Mesendoderm (in vitro differentiated cells): ENCODE measurements at regions not wholly inside any gene's neighbourhood (a gene's known extent, or its start where the extent isn't known, plus 50 kb on each side); places are given as distances from the start of the nearest gene placed in this dataset. TPM values are rescaled to one million over a fixed set of nuclear protein-coding genes. Genes with fewer than 3 reads are reported as not detected.
"Not testable (repeated sequence)": the region's sequence is repeated elsewhere in the genome, so short reads cannot be mapped to it uniquely, and the experiment has no call there.

Source experiments
- DNase-seq: peaks from one replicate; pipeline ENCODE4 v3.0.0; 2013
- H2AK5ac ChIP-seq: 2 replicates; pipeline ENCODE4 v1.6.1; 2013; ENCODE audit warnings: low read length, inconsistent platforms
- H2BK120ac ChIP-seq: 2 replicates; pipeline ENCODE4 v1.6.1; 2013; ENCODE audit warnings: low read depth, mild to moderate bottlenecking, low read length, moderate library complexity, mixed read lengths
- H2BK15ac ChIP-seq: replicated peaks from 2 replicates; pipeline ENCODE4 v1.6.1; 2013; ENCODE audit warnings: low read depth, mild to moderate bottlenecking, moderate library complexity
- H2BK5ac ChIP-seq: 2 replicates; pipeline ENCODE4 v1.6.1; 2013; ENCODE audit warnings: low read length, inconsistent platforms
- H3K18ac ChIP-seq: 2 replicates; pipeline ENCODE4 v1.6.1; 2013; ENCODE audit warnings: mild to moderate bottlenecking, low read length, mixed read lengths
- H3K23ac ChIP-seq: one replicate; pipeline ENCODE4 v1.6.1; 2013; ENCODE audit warnings: low read length
- H3K27ac ChIP-seq: 2 replicates; pipeline ENCODE4 v1.5.1; 2013; ENCODE audit warnings: low read depth, mild to moderate bottlenecking, inconsistent platforms, low read length, moderate library complexity
- H3K27me3 ChIP-seq: 2 replicates; pipeline ENCODE4 v1.6.1; 2013; ENCODE audit warnings: low read length, control low read depth, mild to moderate bottlenecking, inconsistent platforms; ENCODE audit not compliant: insufficient read depth, poor library complexity
- H3K36me3 ChIP-seq: 2 replicates; pipeline ENCODE4 v1.6.1; 2013; ENCODE audit warnings: low read length, inconsistent platforms; ENCODE audit not compliant: control insufficient read depth, insufficient read depth
- H3K4ac ChIP-seq: one replicate; pipeline ENCODE4 v1.6.1; 2013; ENCODE audit warnings: low read depth, mild to moderate bottlenecking, low read length, moderate library complexity
- H3K4me1 ChIP-seq: 2 replicates; pipeline ENCODE4 v1.6.1; 2013; ENCODE audit warnings: low read depth, low read length, inconsistent platforms; ENCODE audit not compliant: control insufficient read depth
- H3K4me2 ChIP-seq: 2 replicates; pipeline ENCODE4 v1.6.1; 2013; ENCODE audit warnings: low read length
- H3K4me3 ChIP-seq: 2 replicates; pipeline ENCODE4 v1.5.1; 2013; ENCODE audit warnings: mild to moderate bottlenecking, low read length
- H3K56ac ChIP-seq: one replicate; pipeline ENCODE4 v1.6.1; 2013; ENCODE audit warnings: low read length
- H3K79me1 ChIP-seq: 2 replicates; pipeline ENCODE4 v1.6.1; 2013; ENCODE audit warnings: low read length, inconsistent platforms
- H3K79me2 ChIP-seq: 2 replicates; pipeline ENCODE4 v1.6.1; 2013; ENCODE audit warnings: mild to moderate bottlenecking, low read length; ENCODE audit not compliant: control insufficient read depth, insufficient read depth
- H3K9ac ChIP-seq: 2 replicates; pipeline ENCODE4 v1.6.1; 2013; ENCODE audit warnings: low read length, inconsistent platforms
- H4K5ac ChIP-seq: one replicate; pipeline ENCODE4 v1.6.1; 2013; ENCODE audit warnings: low read length
- H4K8ac ChIP-seq: one replicate; pipeline ENCODE4 v1.6.1; 2013; ENCODE audit warnings: low read depth, mild to moderate bottlenecking, control low read depth, low read length, moderate library complexity
- WGBS: extraction: QIAGEN DNeasy Blood & Tissue Kit; methylation state at CpG from one replicate; pipeline ENCODE4 v1.1.7; 2013; ENCODE audit warnings: low lambda C conversion rate, missing lambda C conversion rate; ENCODE audit not compliant: insufficient coverage; ENCODE audit errors: extremely low coverage; 5-methylcytosine and 5-hydroxymethylcytosine counted together
- small RNA-seq: library from polyadenylated mRNA; stranded (forward); fragments of <200 nt; extraction: miRNeasy Mini kit (QIAGEN cat#:217004); gene quantifications from one replicate; pipeline ENCODE3, GENCODE V24; 2013; ENCODE audit not compliant: insufficient read depth

DNA sequence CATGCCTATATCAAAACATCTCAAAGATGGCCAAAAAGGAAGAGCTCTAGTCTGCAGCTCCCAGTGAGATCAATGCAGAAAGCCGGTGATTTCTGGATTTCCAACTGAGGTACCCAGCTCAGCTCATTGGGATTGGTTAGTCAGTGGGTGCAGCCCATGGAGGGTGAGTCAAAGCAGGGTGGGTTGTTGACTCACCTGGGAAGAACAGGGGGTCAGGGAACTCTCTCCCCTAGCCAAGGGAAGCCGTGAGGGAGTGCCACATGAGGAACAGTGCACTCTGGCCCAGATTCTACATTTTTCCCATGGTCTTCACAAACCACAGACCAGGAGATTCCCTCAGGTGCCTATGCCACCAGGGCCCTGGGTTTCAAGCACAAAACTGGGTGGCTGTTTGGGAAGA lies 57.3 kb upstream of the FGF16 start:
- H3K36me3 ChIP-seq = no peaks in the 10 kb centered on the region
- H3K9ac ChIP-seq = no peak overlapping the region
- H3K4me1 ChIP-seq = no peaks in the 10 kb centered on the region
- no peak overlapping the region for H3K23ac ChIP-seq
- no CpG with 5 or more reads among the region's 2 CpGs for WGBS
- no peaks in the 10 kb centered on the region for H3K79me2 ChIP-seq
- no peak overlapping the region for H2AK5ac ChIP-seq
- H4K5ac ChIP-seq = no peak overlapping the region
- H2BK15ac ChIP-seq = no peak overlapping the region
- no peak overlapping the region for H4K8ac ChIP-seq
- no peak overlapping the region for H3K27ac ChIP-seq
- no peak overlapping the region for H3K56ac ChIP-seq
- no peak overlapping the region for H2BK120ac ChIP-seq
- DNase-seq = no peak
- H3K4ac ChIP-seq = no peak overlapping the region
- no peaks in the 10 kb centered on the region for H3K27me3 ChIP-seq
- no peak overlapping the region for H3K4me3 ChIP-seq
- no peak overlapping the region for H3K18ac ChIP-seq
- H3K79me1 ChIP-seq = no peaks in the 10 kb centered on the region
- H3K4me2 ChIP-seq = no peak overlapping the region
- no peak overlapping the region for H2BK5ac ChIP-seq

GRCh38 chrX:77390365-77390764 lies 56.8 kb upstream of the FGF16 start:
- H3K56ac ChIP-seq, H2BK120ac ChIP-seq, H3K27ac ChIP-seq, H2BK5ac ChIP-seq, H3K4me1 ChIP-seq, H3K79me1 ChIP-seq, H4K8ac ChIP-seq, H3K27me3 ChIP-seq, H3K9ac ChIP-seq, H3K36me3 ChIP-seq, H3K23ac ChIP-seq, H3K4me2 ChIP-seq, H2BK15ac ChIP-seq, H3K4me3 ChIP-seq, H2AK5ac ChIP-seq, H3K79me2 ChIP-seq, H3K18ac ChIP-seq, H4K5ac ChIP-seq, H3K4ac ChIP-seq: not testable (repeated sequence)
- no CpG with 5 or more reads among the region's 7 CpGs for WGBS
- peak; percentile 21 for DNase-seq

GRCh38 chrX:77396781-77397180 lies 50.4 kb upstream of the FGF16 start:
- Histone ChIP-seq H2BK15ac (no peak overlapping the region), H2BK120ac (no peak overlapping the region), H3K4me2 (no peak overlapping the region), H3K27me3 (no peaks in the 10 kb centered on the region), H2BK5ac (no peak overlapping the region), H3K23ac (no peak overlapping the region), H4K8ac (no peak overlapping the region), H2AK5ac (no peak overlapping the region), H3K4me1 (no peaks in the 10 kb centered on the region), H3K56ac (no peak overlapping the region), H4K5ac (no peak overlapping the region), H3K27ac (no peak overlapping the region), H3K9ac (no peak overlapping the region), H3K4me3 (no peak overlapping the region), H3K18ac (no peak overlapping the region), H3K79me2 (no peaks in the 10 kb centered on the region), H3K4ac (no peak overlapping the region), H3K79me1 (no peaks in the 10 kb centered on the region), H3K36me3 (no peaks in the 10 kb centered on the region)
- WGBS = no CpG with 5 or more reads among the region's 2 CpGs
- DNase-seq = no peak

Small RNAs in the stretch of these regions (small RNA-seq; reads per million reads assigned to genes)
- gene MIR325 (not detected), gene RNA5SP509 (not detected)
